ENCODE measurements at regions not wholly inside any gene's neighbourhood (a gene's known extent, or its start where the extent isn't known, plus 50 kb on each side); places are given as distances from the start of the nearest gene placed in this dataset.

DNA sequence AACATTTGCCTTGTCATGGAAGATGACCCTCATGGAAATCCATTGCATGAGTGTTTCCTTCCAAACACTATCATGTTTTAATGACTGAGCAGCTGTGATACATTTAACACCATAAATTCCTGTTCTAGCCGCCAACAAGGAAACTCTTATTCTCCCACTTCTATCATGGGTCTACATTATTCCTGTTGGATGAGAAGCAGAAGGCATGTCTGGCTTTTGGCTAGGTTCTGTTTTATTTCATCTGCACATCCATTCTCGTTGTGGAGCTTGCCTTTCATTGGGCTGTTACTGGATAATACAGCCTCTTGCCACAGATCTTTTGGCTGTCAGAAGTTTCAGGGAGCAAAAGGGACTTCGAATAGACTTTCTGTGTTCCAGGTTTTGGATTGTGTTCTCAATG is 742.6 kb upstream of the TSPY4 start:
- DNase-seq: no peak
- TF ChIP-seq POLR2A (IDR thresholded peaks at IDR 0.05): no peak
- H3K9me3 ChIP-seq: no peaks in the 10 kb centered on the region

DNA sequence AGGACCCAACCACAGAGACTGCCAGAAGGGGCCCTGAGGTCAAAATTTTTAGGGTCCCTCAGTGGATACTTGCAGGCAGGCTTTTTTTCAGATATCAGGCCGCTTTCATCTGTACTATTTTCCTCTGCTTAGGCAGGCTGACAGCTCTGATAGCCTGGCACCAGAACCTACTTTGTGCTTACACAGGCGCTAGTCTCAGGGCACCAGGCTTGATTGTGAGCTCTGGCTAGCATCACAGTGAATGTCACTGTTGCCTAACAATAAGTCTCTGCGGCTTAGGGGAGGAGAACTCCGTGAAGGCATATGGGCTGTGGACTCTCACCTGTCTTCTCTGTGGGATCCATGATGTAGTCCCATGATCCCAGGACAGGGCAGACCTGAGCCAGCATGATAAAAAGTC is 738.1 kb upstream of the TSPY4 start:
- no peak overlapping the region for H3K27ac ChIP-seq
- no peaks in the 10 kb centered on the region for H3K27me3 ChIP-seq
- no peaks in the 10 kb centered on the region for H3K36me3 ChIP-seq
- no peaks in the 10 kb centered on the region for H3K4me1 ChIP-seq
- DNase-seq: no peak
- H3K4me3 ChIP-seq: no peak overlapping the region
- no peaks in the 10 kb centered on the region for H3K9me3 ChIP-seq
- TF ChIP-seq, protein P1, sequence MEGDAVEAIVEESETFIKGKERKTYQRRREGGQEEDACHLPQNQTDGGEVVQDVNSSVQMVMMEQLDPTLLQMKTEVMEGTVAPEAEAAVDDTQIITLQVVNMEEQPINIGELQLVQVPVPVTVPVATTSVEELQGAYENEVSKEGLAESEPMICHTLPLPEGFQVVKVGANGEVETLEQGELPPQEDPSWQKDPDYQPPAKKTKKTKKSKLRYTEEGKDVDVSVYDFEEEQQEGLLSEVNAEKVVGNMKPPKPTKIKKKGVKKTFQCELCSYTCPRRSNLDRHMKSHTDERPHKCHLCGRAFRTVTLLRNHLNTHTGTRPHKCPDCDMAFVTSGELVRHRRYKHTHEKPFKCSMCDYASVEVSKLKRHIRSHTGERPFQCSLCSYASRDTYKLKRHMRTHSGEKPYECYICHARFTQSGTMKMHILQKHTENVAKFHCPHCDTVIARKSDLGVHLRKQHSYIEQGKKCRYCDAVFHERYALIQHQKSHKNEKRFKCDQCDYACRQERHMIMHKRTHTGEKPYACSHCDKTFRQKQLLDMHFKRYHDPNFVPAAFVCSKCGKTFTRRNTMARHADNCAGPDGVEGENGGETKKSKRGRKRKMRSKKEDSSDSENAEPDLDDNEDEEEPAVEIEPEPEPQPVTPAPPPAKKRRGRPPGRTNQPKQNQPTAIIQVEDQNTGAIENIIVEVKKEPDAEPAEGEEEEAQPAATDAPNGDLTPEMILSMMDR (IDR thresholded peaks at IDR 0.05): no peak

More for the DNA sequence above, 742.6 kb upstream of the TSPY4 start:
- Histone ChIP-seq H3K4me1 (no peaks in the 10 kb centered on the region), H3K27ac (no peak overlapping the region), H3K4me3 (no peak overlapping the region), H3K36me3 (no peaks in the 10 kb centered on the region), H3K27me3 (no peaks in the 10 kb centered on the region)

DNA sequence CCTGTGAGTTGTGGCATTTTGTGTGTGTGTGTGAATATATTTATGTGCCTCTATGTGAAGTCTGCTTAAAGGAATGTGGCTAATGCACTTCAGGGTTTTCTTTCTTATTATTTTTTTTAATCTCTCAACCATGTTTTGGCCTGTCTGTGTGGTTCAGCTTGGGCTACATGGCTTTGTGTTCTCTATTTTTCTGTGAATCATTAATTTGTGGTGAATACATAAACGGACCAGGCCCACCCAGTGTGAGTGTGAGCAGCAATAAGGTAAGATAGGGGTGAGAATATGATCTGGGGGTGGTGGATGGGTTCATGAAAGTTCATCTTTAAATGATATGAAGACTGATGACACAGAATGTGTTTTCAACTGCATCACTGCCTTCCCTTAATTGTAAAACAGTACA is 726.6 kb upstream of the TSPY4 start:
- no peaks in the 10 kb centered on the region for H3K4me1 ChIP-seq
- DNase-seq: no peak
- no peaks in the 10 kb centered on the region for H3K9me3 ChIP-seq
- H3K4me3 ChIP-seq: no peak overlapping the region
- no peaks in the 10 kb centered on the region for H3K36me3 ChIP-seq
- no peak overlapping the region for H3K27ac ChIP-seq
- TF ChIP-seq, protein P1 (IDR thresholded peaks at IDR 0.05): no peak
- no peak for TF ChIP-seq POLR2A (IDR thresholded peaks at IDR 0.05)
- H3K27me3 ChIP-seq: no peaks in the 10 kb centered on the region

DNA sequence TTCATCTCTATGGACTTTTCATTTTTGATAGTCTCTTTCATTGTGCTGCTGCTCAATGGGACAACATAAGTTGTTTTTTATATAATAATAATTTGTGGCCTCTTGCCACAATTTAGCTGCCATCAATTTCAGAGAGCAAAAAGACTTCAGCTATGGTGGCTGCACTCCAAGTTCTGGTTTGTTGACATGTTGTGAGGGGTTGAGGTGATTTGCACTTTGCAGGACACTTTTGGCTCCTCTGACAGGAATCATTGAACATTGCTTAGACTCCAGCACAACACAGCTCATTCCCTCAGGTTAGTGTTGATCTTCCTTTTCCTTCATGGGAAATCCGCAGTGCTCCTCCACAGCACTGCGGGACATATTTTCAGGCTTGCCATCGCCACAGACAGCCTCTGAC is 725.4 kb upstream of the TSPY4 start:
- H3K27ac ChIP-seq: no peak overlapping the region
- H3K9me3 ChIP-seq: no peaks in the 10 kb centered on the region
- H3K27me3 ChIP-seq: no peaks in the 10 kb centered on the region
- TF ChIP-seq, protein P1 (IDR thresholded peaks at IDR 0.05): no peak
- no peak for TF ChIP-seq POLR2A (IDR thresholded peaks at IDR 0.05)
- H3K4me3 ChIP-seq: no peak overlapping the region
- DNase-seq: no peak
- H3K4me1 ChIP-seq: no peaks in the 10 kb centered on the region
- H3K36me3 ChIP-seq: no peaks in the 10 kb centered on the region

DNA sequence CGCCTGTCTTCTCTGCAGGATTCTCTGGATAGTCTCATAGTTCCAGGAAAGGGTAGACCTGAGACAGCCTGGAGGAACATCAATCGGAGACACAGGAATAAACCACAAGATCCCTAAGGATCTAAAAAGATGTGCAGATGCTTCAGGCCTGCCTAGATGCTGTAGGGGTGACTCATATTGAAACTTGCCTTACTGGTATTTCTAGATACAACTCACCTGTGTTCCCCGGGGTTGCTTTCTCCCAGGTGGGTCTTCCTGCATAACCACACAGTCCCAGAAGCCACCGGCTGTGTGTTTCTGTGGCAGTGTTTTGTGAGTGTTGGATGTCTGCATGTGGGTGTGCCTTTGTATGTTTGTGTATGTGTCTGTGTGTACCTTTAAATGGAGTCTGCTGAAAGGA is 719.0 kb upstream of the TSPY4 start:
- H3K4me1 ChIP-seq: no peaks in the 10 kb centered on the region
- no peaks in the 10 kb centered on the region for H3K27me3 ChIP-seq
- no peaks in the 10 kb centered on the region for H3K36me3 ChIP-seq
- no peak overlapping the region for H3K27ac ChIP-seq
- H3K4me3 ChIP-seq: no peak overlapping the region
- TF ChIP-seq, protein P1 (IDR thresholded peaks at IDR 0.05): no peak
- no peak for TF ChIP-seq POLR2A (IDR thresholded peaks at IDR 0.05)
- no peaks in the 10 kb centered on the region for H3K9me3 ChIP-seq
- DNase-seq: no peak

DNA sequence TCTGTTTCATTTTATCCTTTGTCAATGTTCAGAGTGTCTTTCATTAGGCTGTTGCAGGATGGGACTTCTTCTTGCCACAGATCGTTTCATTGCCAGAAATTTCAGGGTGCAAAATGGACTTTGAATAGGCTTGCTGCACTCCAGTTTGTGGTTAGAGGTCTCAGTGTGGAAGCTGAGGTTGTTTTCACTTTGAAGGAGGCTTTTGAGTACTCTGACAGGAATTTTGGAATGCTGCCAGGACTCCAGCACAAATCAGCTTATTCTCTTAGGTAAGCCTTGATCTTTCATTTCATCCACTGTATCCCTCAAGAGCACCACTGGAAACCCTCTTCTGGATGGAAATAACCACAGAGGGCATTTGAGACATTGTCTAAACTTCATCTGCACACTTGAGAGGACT is 715.1 kb upstream of the TSPY4 start:
- no peaks in the 10 kb centered on the region for H3K36me3 ChIP-seq

More for the DNA sequence above, 715.1 kb upstream of the TSPY4 start:
- no peaks in the 10 kb centered on the region for H3K4me1 ChIP-seq
- H3K9me3 ChIP-seq: no peaks in the 10 kb centered on the region
- no peak for DNase-seq
- H3K27me3 ChIP-seq: no peaks in the 10 kb centered on the region
- H3K27ac ChIP-seq: no peak overlapping the region
- TF ChIP-seq, protein P1 (IDR thresholded peaks at IDR 0.05): no peak
- TF ChIP-seq POLR2A (IDR thresholded peaks at IDR 0.05): no peak
- H3K4me3 ChIP-seq: no peak overlapping the region

All from Peyer's patch (tissue), 4 donors.